ENCODE measurements at regions not wholly inside any gene's neighbourhood (a gene's known extent, or its start where the extent isn't known, plus 50 kb on each side); places are given as distances from the start of the nearest gene placed in this dataset.

- POLR2A ChIA-PET = no interaction called here
- Histone ChIP-seq H3K4me3 (ENCODE audit: control extremely low read depth in 1 of 5, extremely low read depth in 1 of 5, insufficient read depth in 1 of 5, low read depth in 2 of 5, low read length in 4 of 5) (no peak overlapping the region), H3K9ac (ENCODE audit: low read length) (no peak overlapping the region), H3K36me3 (replicated peaks in 1 of 2; ENCODE audit: control extremely low read depth in 1 of 2, control insufficient read depth in 1 of 2, extremely low read depth in 1 of 2, insufficient read depth in 2 of 2, low read length in 1 of 2) (no peaks in the 10 kb centered on the region), H3K9me3 (ENCODE audit: control extremely low read depth in 1 of 3, control insufficient read depth in 2 of 3, insufficient read depth in 1 of 3, low read length in 2 of 3) (peaks cover 0 to 2% (median 0%) of the 10 kb centered on the region in 3 donors), H3K27ac (ENCODE audit: low read length in 2 of 2) (no peak overlapping the region), H3K27me3 (replicated peaks in 1 of 4; ENCODE audit: control extremely low read depth in 1 of 4, control insufficient read depth in 3 of 4, insufficient read depth in 4 of 4, low read length in 3 of 4) (no peaks in the 10 kb centered on the region), H2AFZ (ENCODE audit: insufficient read depth, low read depth, low read length, poor library complexity, severe bottlenecking) (no peak overlapping the region), H3K79me2 (ENCODE audit: control insufficient read depth, insufficient read depth, low read length) (no peaks in the 10 kb centered on the region), H3K4me2 (replicated peaks; ENCODE audit: low read depth, low read length, poor library complexity, severe bottlenecking) (no peak overlapping the region), H4K20me1 (ENCODE audit: control insufficient read depth, insufficient read depth, low read length, poor library complexity, severe bottlenecking) (no peaks in the 10 kb centered on the region), H3K4me1 (ENCODE audit: control insufficient read depth in 2 of 2, insufficient read depth in 2 of 2, low read length in 2 of 2) (no peaks in the 10 kb centered on the region)
- Mint-ChIP-seq H3K4me1 (no peaks in the 10 kb centered on the region), H3K27me3 (peaks cover 5% of the 10 kb centered on the region), H3K27ac (no peak overlapping the region), H3K4me3 (no peak overlapping the region), H3K9me3 (ENCODE audit: insufficient read depth) (peaks cover 3% of the 10 kb centered on the region)
- WGBS (ENCODE audit: insufficient coverage) = 83% methylated on average over 9 of the region's 10 CpGs
- DNase-seq (no peak), ATAC-seq (ENCODE audit: low read depth) (no peak)
- intact Hi-C loops (cut with micrococcal nuclease) = no loop called here
- TF ChIP-seq CTCF (IDR thresholded peaks at IDR 0.05) (no peak), EZH2 (IDR thresholded peaks at IDR 0.05; ENCODE audit: borderline replicate concordance, insufficient read depth, low read depth, low read length, poor library complexity, severe bottlenecking) (no peak)
- CTCF ChIA-PET = no interaction called here
Observed at GRCh38 chr7:131774419-131775220, 218.2 kb upstream of the PODXL start.

GRCh38 chr7:131773413-131773812 is 217.0 kb upstream of the PODXL start:
- Mint-ChIP-seq H3K4me3 (no peak overlapping the region), H3K4me1 (no peaks in the 10 kb centered on the region), H3K9me3 (ENCODE audit: insufficient read depth) (peaks cover 3% of the 10 kb centered on the region), H3K27ac (no peak overlapping the region), H3K27me3 (peaks cover 5% of the 10 kb centered on the region)
- no peaks in the 10 kb centered on the region for H3K27me3 ChIP-seq (replicated peaks in 1 of 4; ENCODE audit: control extremely low read depth in 1 of 4, control insufficient read depth in 3 of 4, insufficient read depth in 4 of 4, low read length in 3 of 4)
- H3K4me2 ChIP-seq (replicated peaks; ENCODE audit: low read depth, low read length, poor library complexity, severe bottlenecking) = no peak overlapping the region
- ChIA-PET POLR2A (no interaction called here), CTCF (no interaction called here)
- no peak for TF ChIP-seq EZH2 (IDR thresholded peaks at IDR 0.05; ENCODE audit: borderline replicate concordance, insufficient read depth, low read depth, low read length, poor library complexity, severe bottlenecking)
- no peak for TF ChIP-seq CTCF (IDR thresholded peaks at IDR 0.05)
- H3K36me3 ChIP-seq (replicated peaks in 1 of 2; ENCODE audit: control extremely low read depth in 1 of 2, control insufficient read depth in 1 of 2, extremely low read depth in 1 of 2, insufficient read depth in 2 of 2, low read length in 1 of 2) = no peaks in the 10 kb centered on the region
- WGBS (ENCODE audit: insufficient coverage) = 86% methylated on average over 1 of the region's 2 CpGs
- H3K9ac ChIP-seq (ENCODE audit: low read length) = no peak overlapping the region
- intact Hi-C loops (cut with micrococcal nuclease) = no loop called here
- H2AFZ ChIP-seq (ENCODE audit: insufficient read depth, low read depth, low read length, poor library complexity, severe bottlenecking) = no peak overlapping the region
- H3K79me2 ChIP-seq (ENCODE audit: control insufficient read depth, insufficient read depth, low read length) = no peaks in the 10 kb centered on the region
- H4K20me1 ChIP-seq (ENCODE audit: control insufficient read depth, insufficient read depth, low read length, poor library complexity, severe bottlenecking) = no peaks in the 10 kb centered on the region
- H3K9me3 ChIP-seq (ENCODE audit: control extremely low read depth in 1 of 3, control insufficient read depth in 2 of 3, insufficient read depth in 1 of 3, low read length in 2 of 3) = peaks cover 0 to 2% (median 0%) of the 10 kb centered on the region in 3 donors
- no peak for ATAC-seq (ENCODE audit: low read depth)
- H3K27ac ChIP-seq (ENCODE audit: low read length in 2 of 2) = no peak overlapping the region
- no peak for DNase-seq
- no peaks in the 10 kb centered on the region for H3K4me1 ChIP-seq (ENCODE audit: control insufficient read depth in 2 of 2, insufficient read depth in 2 of 2, low read length in 2 of 2)
- no peak overlapping the region for H3K4me3 ChIP-seq (ENCODE audit: control extremely low read depth in 1 of 5, extremely low read depth in 1 of 5, insufficient read depth in 1 of 5, low read depth in 2 of 5, low read length in 4 of 5)
